ENCODE measurements at regions not wholly inside any gene's neighbourhood (a gene's known extent, or its start where the extent isn't known, plus 50 kb on each side); places are given as distances from the start of the nearest gene placed in this dataset.

- TF ChIP-seq POLR2A (IDR thresholded peaks at IDR 0.05; ENCODE audit: low read length): no peak
- TF ChIP-seq GATA1 (IDR thresholded peaks at IDR 0.05; ENCODE audit: low read depth, low read length): no peak
Observed at GRCh38 chr1:30153743-30154449, 569.5 kb downstream of the MATN1 start.

Data from erythroblast (primary cell).